ENCODE measurements at regions not wholly inside any gene's neighbourhood (a gene's known extent, or its start where the extent isn't known, plus 50 kb on each side); places are given as distances from the start of the nearest gene placed in this dataset.

GRCh38 chr20:60485012-60485760 is 527.0 kb downstream of the CDH26 start:
- DNase-seq (ENCODE audit: low read depth in 1 of 2, low spot score in 1 of 2): no peak
- H3K27me3 ChIP-seq (ENCODE audit: insufficient read depth, poor library complexity, severe bottlenecking): no peaks in the 10 kb centered on the region
- TF ChIP-seq SPI1 (IDR thresholded peaks at IDR 0.05; ENCODE audit: borderline replicate concordance, low read depth) (no peak), GABPA (IDR thresholded peaks at IDR 0.05; ENCODE audit: low read depth) (no peak)
- H3K27ac ChIP-seq (replicated peaks): no peak overlapping the region
- H3K4me3 ChIP-seq (replicated peaks; ENCODE audit: insufficient read depth, low read length): no peak overlapping the region

GRCh38 chr20:60486315-60486714 is 528.1 kb downstream of the CDH26 start:
- no peak for DNase-seq (ENCODE audit: low read depth in 1 of 2, low spot score in 1 of 2)
- no peaks in the 10 kb centered on the region for H3K27me3 ChIP-seq (ENCODE audit: insufficient read depth, poor library complexity, severe bottlenecking)
- no peak for TF ChIP-seq CTCF (IDR thresholded peaks at IDR 0.05; ENCODE audit: insufficient read depth, low read length)
- TF ChIP-seq REST (IDR thresholded peaks at IDR 0.05; ENCODE audit: insufficient replicate concordance, low read depth): no peak
- no peak for TF ChIP-seq GABPA (IDR thresholded peaks at IDR 0.05; ENCODE audit: low read depth)
- no peak for TF ChIP-seq SPI1 (IDR thresholded peaks at IDR 0.05; ENCODE audit: borderline replicate concordance, low read depth)
- no peak for TF ChIP-seq POLR2AphosphoS5 (IDR thresholded peaks at IDR 0.05; ENCODE audit: low read depth)
- H3K27ac ChIP-seq (replicated peaks): no peak overlapping the region
- no peak overlapping the region for H3K4me3 ChIP-seq (replicated peaks; ENCODE audit: insufficient read depth, low read length)

GRCh38 chr20:60486937-60487336 is 528.7 kb downstream of the CDH26 start:
- H3K4me3 ChIP-seq (replicated peaks; ENCODE audit: insufficient read depth, low read length): no peak overlapping the region
- H3K27ac ChIP-seq (replicated peaks): no peak overlapping the region
- TF ChIP-seq CTCF (IDR thresholded peaks at IDR 0.05; ENCODE audit: insufficient read depth, low read length) (no peak), POLR2AphosphoS5 (IDR thresholded peaks at IDR 0.05; ENCODE audit: low read depth) (no peak), SPI1 (IDR thresholded peaks at IDR 0.05; ENCODE audit: borderline replicate concordance, low read depth) (no peak), GABPA (IDR thresholded peaks at IDR 0.05; ENCODE audit: low read depth) (no peak), REST (IDR thresholded peaks at IDR 0.05; ENCODE audit: insufficient replicate concordance, low read depth) (no peak)
- no peak for DNase-seq (ENCODE audit: low read depth in 1 of 2, low spot score in 1 of 2)
- H3K27me3 ChIP-seq (ENCODE audit: insufficient read depth, poor library complexity, severe bottlenecking): no peaks in the 10 kb centered on the region

- H3K27ac ChIP-seq (replicated peaks): no peak overlapping the region
- no peak for DNase-seq (ENCODE audit: low read depth in 1 of 2, low spot score in 1 of 2)
- TF ChIP-seq POLR2AphosphoS5 (IDR thresholded peaks at IDR 0.05; ENCODE audit: low read depth): no peak
- TF ChIP-seq SPI1 (IDR thresholded peaks at IDR 0.05; ENCODE audit: borderline replicate concordance, low read depth): no peak
- no peak for TF ChIP-seq REST (IDR thresholded peaks at IDR 0.05; ENCODE audit: insufficient replicate concordance, low read depth)
- TF ChIP-seq CTCF (IDR thresholded peaks at IDR 0.05; ENCODE audit: insufficient read depth, low read length): no peak
- TF ChIP-seq GABPA (IDR thresholded peaks at IDR 0.05; ENCODE audit: low read depth): no peak
- H3K4me3 ChIP-seq (replicated peaks; ENCODE audit: insufficient read depth, low read length): no peak overlapping the region
- no peaks in the 10 kb centered on the region for H3K27me3 ChIP-seq (ENCODE audit: insufficient read depth, poor library complexity, severe bottlenecking)
Observed at GRCh38 chr20:60490217-60491050, 532.2 kb downstream of the CDH26 start.

Data from HL-60 (cell line).